HG03159 (cell line): ENCODE measurements at regions not wholly inside any gene's neighbourhood (a gene's known extent, or its start where the extent isn't known, plus 50 kb on each side); places are given as distances from the start of the nearest gene placed in this dataset.

ENCODE experiments used
- ATAC-seq: cut with Tn5 transposase; IDR thresholded peaks from one replicate; pipeline ENCODE4 v1.9.1; 2021; ENCODE audit warnings: mild to moderate bottlenecking, moderate library complexity; ENCODE audit not compliant: unreplicated experiment

DNA sequence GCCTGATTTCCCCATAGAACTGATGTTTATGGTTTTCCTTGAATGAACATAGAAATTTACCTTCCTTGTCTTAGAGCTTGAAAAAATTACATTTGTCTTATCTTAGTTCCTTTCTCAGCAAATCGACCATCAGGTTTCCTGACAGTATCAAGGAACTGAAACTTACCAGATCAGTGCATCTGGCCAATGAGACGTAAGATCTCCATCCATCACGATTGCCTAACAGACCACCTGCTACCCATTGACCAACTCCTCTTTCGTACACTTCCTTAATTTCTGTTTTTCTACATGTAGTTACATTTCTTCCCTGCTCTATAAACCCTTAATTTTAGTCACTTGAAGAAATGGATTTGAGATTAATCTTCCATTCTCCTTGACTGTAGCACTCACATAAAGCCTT is 57.4 kb upstream of the TMPRSS15 start:
- ATAC-seq: peak; percentile 91

- no peak for ATAC-seq
These were observed 58.2 kb upstream of the TMPRSS15 start for GRCh38 chr21:18461743-18462142.

DNA sequence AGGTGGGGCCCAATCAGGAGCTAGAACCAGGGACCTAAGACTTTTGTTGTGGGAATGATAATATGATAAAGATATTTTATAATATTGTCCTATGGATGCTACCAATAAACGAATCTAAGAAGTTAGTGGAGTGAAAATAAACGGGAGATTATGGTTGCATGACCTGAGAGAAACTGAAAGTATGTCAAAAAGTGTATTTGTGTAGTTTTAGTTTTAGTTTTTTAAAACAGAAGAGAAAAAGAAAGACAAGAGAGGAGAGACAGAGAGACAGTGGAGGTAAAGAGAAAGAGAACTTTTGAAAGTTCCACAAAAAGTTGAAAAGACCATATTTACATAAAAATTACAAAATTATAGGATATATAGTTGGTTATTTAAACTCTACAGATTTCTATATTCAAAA is 64.1 kb upstream of the TMPRSS15 start:
- peak; percentile 77 for ATAC-seq

DNA sequence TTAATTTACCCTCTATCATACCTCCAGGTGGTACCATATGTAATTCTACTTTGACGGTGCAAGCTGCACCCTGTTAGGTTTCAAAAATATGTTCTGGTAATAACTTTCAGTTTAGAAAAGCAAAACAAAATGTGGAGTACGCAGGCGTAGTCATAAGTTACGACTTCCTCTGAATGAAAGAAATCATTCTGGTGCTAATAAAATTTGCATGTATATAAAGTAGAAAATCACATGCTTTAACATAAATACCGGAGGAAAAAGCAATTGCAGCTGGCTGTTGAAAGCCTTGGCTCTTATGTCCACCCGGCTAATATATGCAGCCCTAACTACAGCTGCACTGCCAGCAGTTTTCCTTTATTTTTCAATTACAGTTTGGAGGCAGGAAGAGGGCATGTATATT is 65.2 kb upstream of the TMPRSS15 start:
- ATAC-seq: peak; percentile 69

DNA sequence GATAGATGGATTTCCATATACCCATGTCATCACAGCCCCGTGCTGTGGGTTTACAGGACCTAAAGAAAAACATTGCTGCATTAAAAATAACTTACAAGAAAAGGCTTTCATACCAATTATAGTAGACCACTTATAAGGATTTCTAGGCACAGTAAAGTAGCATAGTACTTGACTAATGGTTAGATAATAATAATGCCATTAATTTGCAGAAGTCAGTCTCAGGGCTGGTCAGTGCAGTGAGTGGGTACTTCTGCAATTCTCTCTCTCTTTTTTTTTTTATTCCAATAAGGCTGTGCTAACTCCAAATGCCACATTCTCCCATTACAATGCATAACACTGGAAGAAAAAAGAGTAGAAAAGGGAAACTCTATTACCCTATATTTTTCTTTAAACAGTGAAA is 73.1 kb upstream of the TMPRSS15 start:
- no peak for ATAC-seq

DNA sequence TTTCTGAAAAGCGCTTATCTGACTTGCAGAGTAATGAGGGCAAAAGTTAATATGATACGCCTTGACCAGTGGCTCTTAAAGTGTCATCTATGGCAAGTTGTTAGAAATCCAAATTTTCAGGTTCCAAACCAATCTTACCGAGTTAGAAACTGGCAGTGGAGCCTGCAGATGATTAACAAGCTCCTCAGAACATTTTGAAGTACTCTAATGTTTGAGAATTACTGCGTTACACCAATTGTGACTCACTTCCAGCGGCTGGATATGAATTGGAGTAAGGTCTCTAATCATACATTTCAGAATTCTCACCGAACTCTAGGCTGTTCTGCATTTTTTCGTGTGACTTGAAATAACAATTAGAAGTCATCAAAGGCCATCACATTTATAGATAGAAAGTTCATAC is 73.5 kb upstream of the TMPRSS15 start:
- no peak for ATAC-seq

GRCh38 chr21:18478513-18478912 is 74.9 kb upstream of the TMPRSS15 start:
- ATAC-seq: no peak

- ATAC-seq: no peak
These were observed 84.7 kb upstream of the TMPRSS15 start for GRCh38 chr21:18488252-18488651.

DNA sequence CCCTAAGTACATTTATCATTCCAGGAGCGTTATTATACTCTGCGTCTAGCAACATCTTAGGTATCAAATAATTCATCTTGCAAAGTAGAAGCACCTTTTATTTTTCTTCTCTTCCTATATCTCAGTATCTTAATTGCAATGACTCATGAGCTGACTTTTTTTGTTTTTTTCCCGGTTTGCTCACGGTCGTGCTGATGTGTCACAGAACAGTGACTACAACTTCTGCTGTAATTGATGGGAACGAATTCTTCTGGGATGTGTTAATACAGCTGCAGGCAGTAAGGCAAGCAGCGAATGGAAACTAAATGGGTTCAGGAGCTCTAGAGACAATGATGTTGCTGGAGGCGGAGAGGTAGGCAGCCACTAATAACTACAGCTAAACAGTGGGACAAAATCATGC is 89.8 kb upstream of the TMPRSS15 start:
- no peak for ATAC-seq

DNA sequence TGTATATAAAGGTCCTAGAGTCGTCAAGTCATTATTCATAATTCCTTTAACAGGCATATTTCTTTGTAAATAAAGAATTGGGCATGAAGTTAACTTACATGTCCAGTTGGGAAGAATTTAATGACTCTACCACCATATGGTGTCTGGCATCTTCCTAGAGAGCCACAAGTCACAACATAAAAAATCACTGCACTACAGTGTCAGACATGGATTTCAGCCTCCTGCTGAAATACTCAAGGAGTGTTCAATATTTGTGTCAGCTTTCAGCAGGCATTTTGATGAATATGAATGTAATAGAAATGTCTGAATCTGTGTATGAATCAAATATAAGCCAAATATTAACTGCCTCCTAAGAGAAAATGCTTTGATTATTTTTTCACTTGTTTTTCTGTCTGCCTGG is 91.9 kb upstream of the TMPRSS15 start:
- ATAC-seq: no peak

DNA sequence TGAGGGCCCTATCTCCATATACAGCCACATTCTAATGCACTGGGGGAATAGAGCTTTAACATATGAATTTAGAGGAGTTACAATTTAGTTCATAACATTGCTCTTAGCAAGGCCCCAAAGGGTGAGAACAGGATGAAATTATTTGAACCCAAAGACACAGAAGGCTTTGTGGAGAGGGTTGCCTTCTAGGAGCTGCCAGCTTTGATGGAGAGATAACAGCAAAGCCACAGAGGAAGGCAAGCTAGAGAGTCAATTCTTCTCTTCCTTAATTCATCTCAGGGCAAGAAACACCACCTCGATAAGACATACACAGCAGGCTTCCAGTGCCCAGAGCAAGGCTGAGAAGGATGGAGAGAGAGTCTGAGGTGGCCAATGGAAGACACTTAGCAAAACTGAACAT is 94.8 kb upstream of the TMPRSS15 start:
- no peak for ATAC-seq

DNA sequence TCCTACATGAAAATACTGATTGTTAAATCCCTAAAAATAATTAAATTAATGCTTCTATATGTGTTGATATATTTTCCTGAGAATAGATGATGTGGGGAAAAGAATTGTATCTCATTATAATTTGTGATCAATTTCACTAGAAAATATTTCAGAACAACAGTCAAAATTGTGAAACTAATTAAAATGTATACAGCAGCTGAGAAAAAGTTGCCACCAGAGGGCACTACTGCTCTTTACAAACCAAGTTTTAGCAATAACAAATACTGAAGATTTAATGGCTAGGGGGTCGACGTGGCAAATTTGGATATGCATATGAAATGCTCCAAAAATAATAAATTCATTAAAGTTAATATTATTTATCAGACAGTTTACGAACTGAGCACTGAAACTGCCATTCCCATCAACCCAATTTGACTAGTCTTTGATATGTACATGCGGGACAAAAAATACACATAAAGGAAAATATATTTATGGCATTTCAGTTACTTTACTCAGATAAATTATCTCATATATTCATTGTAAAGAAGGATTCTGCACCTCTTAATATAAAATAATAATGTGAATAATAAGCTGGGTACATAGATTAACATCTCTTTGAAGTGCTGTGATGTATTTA is 96.3 kb upstream of the TMPRSS15 start:
- peak; percentile 64 for ATAC-seq

- no peak for ATAC-seq
These were observed 114.5 kb upstream of the TMPRSS15 start for GRCh38 chr21:18518054-18518481.

DNA sequence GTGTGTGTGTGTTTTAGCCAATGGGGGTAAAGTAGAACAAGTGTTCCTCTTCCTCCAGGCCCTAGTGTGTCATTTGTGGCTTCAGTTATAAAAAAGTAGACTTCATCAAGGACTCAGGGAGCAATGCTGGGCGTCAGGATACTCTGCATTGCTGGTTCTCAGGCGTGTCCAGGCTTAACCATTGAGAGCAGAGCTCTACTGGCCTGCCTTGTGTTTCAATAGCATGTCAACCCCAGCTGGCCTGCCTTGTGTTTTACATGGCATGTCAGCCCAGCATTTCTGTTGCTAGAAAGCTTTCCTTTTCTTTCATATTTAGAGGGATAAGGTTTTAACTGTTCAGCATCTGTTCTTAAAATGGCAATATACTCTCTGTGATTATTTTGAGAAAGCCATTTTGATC is 117.6 kb upstream of the TMPRSS15 start:
- ATAC-seq: no peak

- ATAC-seq: no peak
These were observed 118.8 kb upstream of the TMPRSS15 start for GRCh38 chr21:18522181-18522972.

GRCh38 chr21:18524097-18524880 is 120.7 kb upstream of the TMPRSS15 start:
- ATAC-seq: no peak

DNA sequence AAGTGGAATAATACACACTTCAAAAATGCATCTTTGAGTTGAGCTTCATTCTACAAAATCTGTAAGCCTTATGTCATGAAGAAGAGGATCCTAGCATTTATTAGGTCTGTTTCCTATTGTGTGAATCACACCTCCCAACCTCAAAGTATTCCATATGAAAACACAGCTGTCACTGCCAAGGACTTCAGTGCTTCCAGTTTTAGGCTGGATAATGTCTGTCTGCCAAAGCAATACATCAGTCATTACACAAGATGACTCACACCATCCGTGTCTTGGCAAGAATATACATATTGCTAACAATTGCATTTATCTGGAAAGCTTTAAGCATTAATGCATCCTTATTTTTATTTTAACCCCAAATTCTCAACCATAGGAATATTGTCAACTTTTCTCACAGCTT is 125.7 kb upstream of the TMPRSS15 start:
- no peak for ATAC-seq

GRCh38 chr21:18542081-18542480 is 138.5 kb upstream of the TMPRSS15 start:
- no peak for ATAC-seq

DNA sequence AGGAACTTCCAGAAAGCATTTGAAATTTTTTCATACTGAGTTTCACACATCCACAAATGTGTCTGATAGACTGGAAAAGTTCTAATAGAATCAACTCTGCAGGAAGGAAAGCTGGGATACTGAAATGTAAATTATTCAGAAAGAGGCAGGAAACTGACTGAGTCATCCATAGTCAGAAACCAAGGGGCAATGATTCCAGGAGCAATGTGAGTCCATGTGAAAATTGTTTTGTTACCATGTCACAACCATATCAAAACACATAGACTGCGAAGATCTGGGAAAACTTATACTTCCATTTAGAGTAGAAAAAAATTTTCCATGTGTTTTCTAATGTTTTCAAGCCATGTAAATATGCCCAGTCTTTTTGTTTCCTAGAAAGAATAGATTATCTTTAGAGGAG is 142.3 kb upstream of the TMPRSS15 start:
- ATAC-seq: no peak

DNA sequence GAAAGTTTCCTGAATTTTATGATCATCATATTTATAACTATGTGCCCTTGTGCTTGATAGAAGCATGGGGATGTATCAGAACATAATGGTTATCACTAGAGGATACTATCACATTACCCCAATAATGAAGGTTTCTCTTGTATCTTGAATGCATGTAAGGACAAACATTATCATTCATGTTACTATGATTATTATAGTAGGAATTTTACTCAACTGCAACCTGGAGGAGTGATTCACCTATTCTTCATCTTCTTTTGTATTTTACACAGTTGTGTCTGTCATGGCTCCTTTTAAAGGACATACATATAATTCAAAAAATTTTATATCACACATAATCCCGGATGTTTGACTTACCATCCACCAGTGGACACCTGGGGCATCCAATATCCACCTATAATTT is 143.8 kb upstream of the TMPRSS15 start:
- ATAC-seq: no peak

DNA sequence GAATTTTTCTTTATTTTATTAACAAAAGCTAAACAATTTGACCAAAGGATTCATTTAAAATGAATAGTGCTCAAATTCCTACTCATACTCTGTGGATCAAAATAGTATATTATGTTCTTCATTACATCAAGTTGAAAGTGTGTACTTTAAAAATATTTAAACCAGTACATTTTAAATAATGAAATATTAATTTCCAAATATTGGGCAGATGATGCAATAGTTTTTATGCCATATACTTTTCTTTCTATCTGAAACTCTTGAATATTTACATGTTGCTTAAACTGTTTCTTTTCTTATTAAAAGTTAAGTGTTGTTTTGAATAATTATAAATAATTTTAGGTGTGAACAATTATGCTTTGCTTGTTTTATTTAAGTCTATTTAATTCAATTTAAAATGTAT is 144.7 kb upstream of the TMPRSS15 start:
- ATAC-seq: no peak
